H9 (cell line): ENCODE measurements at regions not wholly inside any gene's neighbourhood (a gene's known extent, or its start where the extent isn't known, plus 50 kb on each side); places are given as distances from the start of the nearest gene placed in this dataset.

Source experiments
- DNase-seq: peaks from one replicate; pipeline ENCODE4 v3.0.0-alpha.2; 2017
- H2AFZ ChIP-seq: one replicate; pipeline ENCODE4 v1.6.1; 2013; ENCODE audit warnings: mild to moderate bottlenecking, low read length, control low read depth, moderate library complexity
- H2AK5ac ChIP-seq: 2 replicates; pipeline ENCODE4 v1.6.1; 2013; ENCODE audit warnings: low read length, control low read depth, mixed read lengths; ENCODE audit not compliant: insufficient read length
- H2BK120ac ChIP-seq: one replicate; pipeline ENCODE4 v1.6.1; 2013; ENCODE audit warnings: low read depth, mild to moderate bottlenecking, low read length, control low read depth, inconsistent platforms; ENCODE audit not compliant: poor library complexity, severe bottlenecking
- H2BK12ac ChIP-seq: 2 replicates; pipeline ENCODE4 v1.6.1; 2013; ENCODE audit warnings: low read length, control low read depth, mixed read lengths, low read depth; ENCODE audit not compliant: insufficient read length
- H2BK15ac ChIP-seq: 2 replicates; pipeline ENCODE4 v1.6.1; 2013; ENCODE audit warnings: low read depth, low read length, control low read depth
- H2BK20ac ChIP-seq: one replicate; pipeline ENCODE4 v1.6.1; 2013; ENCODE audit warnings: low read depth, mild to moderate bottlenecking, low read length, control low read depth, inconsistent platforms; ENCODE audit not compliant: poor library complexity, severe bottlenecking
- H2BK5ac ChIP-seq: 2 replicates; pipeline ENCODE4 v1.6.1; 2013; ENCODE audit warnings: low read length, control low read depth, mixed read lengths; ENCODE audit not compliant: insufficient read length
- H3K14ac ChIP-seq: 2 replicates; pipeline ENCODE4 v1.6.1; 2013; ENCODE audit warnings: low read length, control low read depth; ENCODE audit not compliant: insufficient read depth
- H3K18ac ChIP-seq: 2 replicates; pipeline ENCODE4 v1.6.1; 2013; ENCODE audit warnings: low read depth, mild to moderate bottlenecking, mixed read lengths, low read length, control low read depth; ENCODE audit not compliant: insufficient read length
- H3K23ac ChIP-seq: 2 replicates; pipeline ENCODE4 v1.6.1; 2013; ENCODE audit warnings: low read length, control low read depth, mixed read lengths, low read depth; ENCODE audit not compliant: insufficient read length
- H3K23me2 ChIP-seq: 2 replicates; pipeline ENCODE4 v1.6.1; 2013; ENCODE audit warnings: low read depth, mild to moderate bottlenecking, mixed read lengths, low read length, control low read depth; ENCODE audit not compliant: insufficient read length, poor library complexity, severe bottlenecking
- H3K27ac ChIP-seq: 2 replicates; pipeline ENCODE4 v1.5.1; 2013; ENCODE audit warnings: low read length, control low read depth, mixed read lengths, low read depth; ENCODE audit not compliant: insufficient read length
- H3K27me3 ChIP-seq: 2 replicates; pipeline ENCODE4 v1.6.1; 2013; ENCODE audit warnings: low read length, control low read depth, inconsistent platforms; ENCODE audit not compliant: insufficient read depth
- H3K4ac ChIP-seq: 2 replicates; pipeline ENCODE4 v1.6.1; 2013; ENCODE audit warnings: low read depth, mild to moderate bottlenecking, control low read depth, inconsistent platforms, low read length, moderate library complexity
- H3K4me1 ChIP-seq: 2 replicates; pipeline ENCODE4 v1.6.1; 2013; ENCODE audit warnings: low read length, control low read depth, inconsistent platforms; ENCODE audit not compliant: insufficient read depth
- H3K4me2 ChIP-seq: 2 replicates; pipeline ENCODE4 v1.6.1; 2013; ENCODE audit warnings: low read length, control low read depth, mixed read lengths; ENCODE audit not compliant: insufficient read length, insufficient read depth
- H3K56ac ChIP-seq: 2 replicates; pipeline ENCODE4 v1.6.1; 2013; ENCODE audit warnings: low read depth, mild to moderate bottlenecking, mixed read lengths, low read length, control low read depth; ENCODE audit not compliant: insufficient read length
- H3K79me1 ChIP-seq: 2 replicates; pipeline ENCODE4 v1.6.1; 2013; ENCODE audit warnings: low read depth, mild to moderate bottlenecking, moderate library complexity, low read length, control low read depth, inconsistent platforms; ENCODE audit not compliant: insufficient read depth, poor library complexity, severe bottlenecking
- H3K79me2 ChIP-seq: 2 replicates; pipeline ENCODE4 v1.6.1; 2013; ENCODE audit warnings: low read length, control low read depth, inconsistent platforms; ENCODE audit not compliant: insufficient read depth
- H3K9ac ChIP-seq: 2 replicates; pipeline ENCODE4 v1.6.1; 2013; ENCODE audit warnings: low read length, control low read depth, mixed read lengths; ENCODE audit not compliant: insufficient read length; ENCODE audit errors: extremely low read depth
- H3K9me3 ChIP-seq: one replicate; pipeline ENCODE4 v1.6.1; 2013; ENCODE audit warnings: low read depth, low read length, inconsistent platforms; ENCODE audit not compliant: control insufficient read depth
- H3T11ph ChIP-seq: one replicate; pipeline ENCODE4 v1.6.1; 2013; ENCODE audit warnings: mild to moderate bottlenecking, low read length, control low read depth, inconsistent platforms
- H4K20me1 ChIP-seq: one replicate; pipeline ENCODE4 v1.6.1; 2013; ENCODE audit not compliant: control insufficient read depth, insufficient read length, insufficient read depth
- H4K5ac ChIP-seq: 2 replicates; pipeline ENCODE4 v1.6.1; 2013; ENCODE audit warnings: low read depth, mild to moderate bottlenecking, mixed read lengths, low read length, control low read depth; ENCODE audit not compliant: insufficient read length
- H4K8ac ChIP-seq: replicated peaks from 2 replicates; pipeline ENCODE4 v1.6.1; 2013; ENCODE audit warnings: low read length, control low read depth, mixed read lengths, low read depth; ENCODE audit not compliant: insufficient read length
- H4K91ac ChIP-seq: 2 replicates; pipeline ENCODE4 v1.6.1; 2013; ENCODE audit warnings: low read depth, mild to moderate bottlenecking, moderate library complexity, mixed read lengths, low read length, control low read depth; ENCODE audit not compliant: insufficient read length
- H3K27ac Mint-ChIP-seq, 3 experiments: 2 replicates in 2 of 3; 3 replicates in 1 of 3; pipeline ENCODE4 v1.8.0; 2020 to 2021; ENCODE audit warnings: mixed read lengths in 3 of 3, mild to moderate bottlenecking in 1 of 3, moderate library complexity in 1 of 3
- H3K27me3 Mint-ChIP-seq: 2 replicates; pipeline ENCODE4 v1.8.0; 2021; ENCODE audit warnings: low read depth, mild to moderate bottlenecking, moderate library complexity, mixed read lengths
- H3K36me3 Mint-ChIP-seq, 3 experiments: 2 replicates in 2 of 3; 3 replicates in 1 of 3; pipeline ENCODE4 v1.8.0; 2020 to 2021; ENCODE audit warnings: low read depth in 3 of 3, mixed read lengths in 3 of 3; ENCODE audit not compliant: insufficient read depth in 1 of 3
- H3K4me1 Mint-ChIP-seq, 2 experiments: 2 replicates each; pipeline ENCODE4 v1.8.0; 2020; ENCODE audit warnings: mixed read lengths in 2 of 2
- H3K4me3 Mint-ChIP-seq, 2 experiments: 2 replicates in 1 of 2; 3 replicates in 1 of 2; pipeline ENCODE4 v1.8.0; 2020 to 2021; ENCODE audit warnings: mild to moderate bottlenecking in 2 of 2, mixed read lengths in 2 of 2, moderate library complexity in 1 of 2
- H3K9me3 Mint-ChIP-seq, 2 experiments: 2 replicates in 1 of 2; 3 replicates in 1 of 2; pipeline ENCODE4 v1.8.0; 2020; ENCODE audit warnings: mild to moderate bottlenecking in 2 of 2, mixed read lengths in 2 of 2, moderate library complexity in 1 of 2
- TF ChIP-seq, protein P1 (sequence below): fragments of 200-600 bp; sonication (generic); conservative IDR thresholded peaks from 3 replicates; pipeline ENCODE4 v1.8.0; 2021; ENCODE audit warnings: antibody characterized with exemption, mild to moderate bottlenecking

DNA sequence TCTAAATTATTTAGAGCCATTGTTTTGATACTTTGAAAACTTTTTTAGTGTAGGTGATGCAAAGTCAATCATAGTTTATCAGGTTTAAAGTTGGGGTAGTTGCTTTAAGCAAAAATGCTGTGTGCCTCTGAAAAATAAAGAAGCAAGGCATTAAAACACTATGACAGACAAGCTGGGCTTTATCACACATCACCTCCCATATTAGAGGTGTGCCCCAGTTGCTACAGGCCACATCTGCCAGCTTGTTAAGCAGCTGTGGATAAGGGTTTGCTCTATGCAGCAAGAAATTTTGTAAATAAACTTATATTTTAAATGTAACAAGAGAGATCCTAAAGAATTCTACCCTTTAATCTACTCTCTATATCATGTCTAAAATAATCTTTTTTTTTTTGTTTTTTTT, 255.8 kb downstream of the B3GLCT start:
- no peak overlapping the region for H4K5ac ChIP-seq
- H2BK120ac ChIP-seq: no peak overlapping the region
- no peaks in the 10 kb centered on the region; the same call in 1 of the 2 replicates for H3K4me1 ChIP-seq
- no peaks in the 10 kb centered on the region for H3K79me1 ChIP-seq
- no peak overlapping the region for H3K27ac ChIP-seq
- no peak overlapping the region for H3K4ac ChIP-seq
- H3K79me2 ChIP-seq: no peaks in the 10 kb centered on the region
- no peak overlapping the region for H2AFZ ChIP-seq
- H4K20me1 ChIP-seq: no peaks in the 10 kb centered on the region
- DNase-seq: no peak
- TF ChIP-seq, protein P1, sequence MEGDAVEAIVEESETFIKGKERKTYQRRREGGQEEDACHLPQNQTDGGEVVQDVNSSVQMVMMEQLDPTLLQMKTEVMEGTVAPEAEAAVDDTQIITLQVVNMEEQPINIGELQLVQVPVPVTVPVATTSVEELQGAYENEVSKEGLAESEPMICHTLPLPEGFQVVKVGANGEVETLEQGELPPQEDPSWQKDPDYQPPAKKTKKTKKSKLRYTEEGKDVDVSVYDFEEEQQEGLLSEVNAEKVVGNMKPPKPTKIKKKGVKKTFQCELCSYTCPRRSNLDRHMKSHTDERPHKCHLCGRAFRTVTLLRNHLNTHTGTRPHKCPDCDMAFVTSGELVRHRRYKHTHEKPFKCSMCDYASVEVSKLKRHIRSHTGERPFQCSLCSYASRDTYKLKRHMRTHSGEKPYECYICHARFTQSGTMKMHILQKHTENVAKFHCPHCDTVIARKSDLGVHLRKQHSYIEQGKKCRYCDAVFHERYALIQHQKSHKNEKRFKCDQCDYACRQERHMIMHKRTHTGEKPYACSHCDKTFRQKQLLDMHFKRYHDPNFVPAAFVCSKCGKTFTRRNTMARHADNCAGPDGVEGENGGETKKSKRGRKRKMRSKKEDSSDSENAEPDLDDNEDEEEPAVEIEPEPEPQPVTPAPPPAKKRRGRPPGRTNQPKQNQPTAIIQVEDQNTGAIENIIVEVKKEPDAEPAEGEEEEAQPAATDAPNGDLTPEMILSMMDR: no peak
- no peak overlapping the region for H3K27ac Mint-ChIP-seq
- H4K8ac ChIP-seq: no peak overlapping the region
- H3K27me3 ChIP-seq: no peaks in the 10 kb centered on the region
- H3K4me3 Mint-ChIP-seq: no peak overlapping the region
- H2BK20ac ChIP-seq: no peak overlapping the region
- H3K36me3 Mint-ChIP-seq: no peaks in the 10 kb centered on the region
- no peak overlapping the region for H2AK5ac ChIP-seq
- H3K4me1 Mint-ChIP-seq: peaks cover 7 to 11% of the 10 kb centered on the region in 2 experiments
- H3K23ac ChIP-seq: no peak overlapping the region
- H3K9me3 Mint-ChIP-seq: peaks cover 0 to 3% of the 10 kb centered on the region in 2 experiments; a peak in 2 of 5 replicates
- no peaks in the 10 kb centered on the region for H3K23me2 ChIP-seq
- no peak overlapping the region for H3K18ac ChIP-seq
- no peak overlapping the region for H3K14ac ChIP-seq
- H3K27me3 Mint-ChIP-seq: no peaks in the 10 kb centered on the region; the same call in 1 of the 2 replicates
- no peak overlapping the region for H3K4me2 ChIP-seq
- no peak overlapping the region for H4K91ac ChIP-seq
- no peak overlapping the region for H2BK12ac ChIP-seq
- H3K56ac ChIP-seq: no peak overlapping the region
- no peaks in the 10 kb centered on the region for H3K9me3 ChIP-seq
- H3T11ph ChIP-seq: no peak overlapping the region
- no peak overlapping the region for H2BK15ac ChIP-seq
- no peak overlapping the region for H3K9ac ChIP-seq
- no peak overlapping the region for H2BK5ac ChIP-seq
